Psoas muscle (tissue), 7 donors: ENCODE measurements at regions not wholly inside any gene's neighbourhood (a gene's known extent, or its start where the extent isn't known, plus 50 kb on each side); places are given as distances from the start of the nearest gene placed in this dataset.

Experiments
- ATAC-seq, 4 donors: fragments of 200-7000 bp; cut with Tn5 transposase; one replicate each; pipeline ENCODE4 v1.9.1; 2020; ENCODE audit warnings: moderate library complexity in 3 of 4, mild to moderate bottlenecking in 2 of 4
- DNase-seq, 2 donors: peaks; one replicate each; pipeline ENCODE4 v3.0.0-alpha.2; 2020
- H3K27ac ChIP-seq: fragments of 200-600 bp; one replicate; pipeline ENCODE4 v1.8.0; 2022
- H3K27me3 ChIP-seq, 3 donors: fragments of 200-600 bp in 1 of 3; one replicate each; pipeline versions ENCODE4 v1.6.1 to v1.8.0; 2013 to 2022; ENCODE audit warnings: low read length in 2 of 3, mild to moderate bottlenecking in 2 of 3, moderate library complexity in 1 of 3; ENCODE audit not compliant: insufficient read depth in 3 of 3
- H3K36me3 ChIP-seq, 2 donors: fragments of 200-600 bp in 1 of 2; one replicate each; pipeline versions ENCODE4 v1.6.1 to v1.8.0; 2013 to 2022; ENCODE audit warnings: low read depth in 1 of 2, mild to moderate bottlenecking in 1 of 2, moderate library complexity in 1 of 2; ENCODE audit not compliant: insufficient read depth in 1 of 2
- H3K4me1 ChIP-seq: fragments of 200-600 bp; one replicate; pipeline ENCODE4 v1.8.0; 2022
- H3K4me3 ChIP-seq: fragments of 200-600 bp; one replicate; pipeline ENCODE4 v1.8.0; 2022; ENCODE audit warnings: mild to moderate bottlenecking
- H3K9me3 ChIP-seq: fragments of 200-600 bp; one replicate; pipeline ENCODE4 v1.8.0; 2022
- CTCF ChIP-seq: fragments of 200-600 bp; IDR thresholded peaks from one replicate; pipeline ENCODE4 v1.8.0; 2022; ENCODE audit warnings: antibody characterized with exemption
- WGBS, 3 donors: extraction: QIAGEN DNeasy Blood & Tissue Kit; methylation state at CpG; one replicate each; pipeline versions ENCODE4 v1.1.6 to v1.1.7; 2013; 5-methylcytosine and 5-hydroxymethylcytosine counted together
- intact Hi-C, 2 donors: fragments of 100-400 bp; cut with DNase I; formaldehyde crosslinking; loops; one replicate each; pipeline versions ENCODE4 v1.11.0 to v1.14.2; 2022
- donor health status: healthy with polysubstance abuse.
- donor health status: DM: no; HTN: no; CAD: no; lungs with moderate emphysema.
- donor health status: Bipolar disorder and iron deficiency.
- donor health status: healthy.
- donor health status: DM: yes; HTN: yes; CAD: no.
- donor health status: DM: no; HTN: no; CAD: no.
- donor health status: DM: yes; HTN: yes; CAD: no.

- intact Hi-C loops = loop anchor here in 1 of 2 donors (10.0 kb wide), 1 partner anchor 58 kb away; no protein-coding TSS in a partner anchor
- Histone ChIP-seq H3K4me3 (no peak overlapping the region), H3K27me3 (peaks cover 0 to 36% (median under 1%) of the 10 kb centered on the region in 3 donors), H3K36me3 (no peaks in the 10 kb centered on the region), H3K27ac (no peak overlapping the region), H3K9me3 (no peaks in the 10 kb centered on the region), H3K4me1 (no peaks in the 10 kb centered on the region)
- 81 to 92% (median 89%) methylated on average over 6 of the region's 6 CpGs for WGBS, 3 donors
- DNase-seq = no peak
- no peak for ATAC-seq
- no peak for TF ChIP-seq CTCF
Observed at GRCh38 chr20:56932575-56933330, 303.6 kb downstream of the TFAP2C start.

GRCh38 chr20:56933331-56933698, 304.2 kb downstream of the TFAP2C start:
- intact Hi-C loops = loop anchor here in 1 of 2 donors (10.0 kb wide), 1 partner anchor 59 kb away; no protein-coding TSS in a partner anchor
- Histone ChIP-seq H3K36me3 (no peaks in the 10 kb centered on the region), H3K9me3 (no peaks in the 10 kb centered on the region), H3K27me3 (peaks cover 0 to 30% (median 0%) of the 10 kb centered on the region in 3 donors), H3K27ac (no peak overlapping the region), H3K4me1 (no peaks in the 10 kb centered on the region), H3K4me3 (no peak overlapping the region)
- ATAC-seq = no peak
- no peak for DNase-seq
- no peak for TF ChIP-seq CTCF
- WGBS, 3 donors = 61 to 70% (median 64%) methylated on average over 3 of the region's 3 CpGs

GRCh38 chr20:56934888-56935287, 305.8 kb downstream of the TFAP2C start:
- Histone ChIP-seq H3K36me3 (no peaks in the 10 kb centered on the region), H3K4me1 (no peaks in the 10 kb centered on the region), H3K27ac (no peak overlapping the region), H3K4me3 (no peak overlapping the region), H3K27me3 (peaks cover 0 to 21% (median 0%) of the 10 kb centered on the region in 3 donors), H3K9me3 (no peaks in the 10 kb centered on the region)
- TF ChIP-seq CTCF = no peak
- ATAC-seq = no peak
- 56 to 66% (median 63%) methylated on average over 6 of the region's 6 CpGs for WGBS, 3 donors
- intact Hi-C loops = loop anchor here in 1 of 2 donors (10.0 kb wide), 1 partner anchor 60 kb away; no protein-coding TSS in a partner anchor
- DNase-seq = no peak

- ATAC-seq (no peak), DNase-seq (no peak)
- H3K27me3 ChIP-seq = peaks cover 0 to 9% (median 4%) of the 10 kb centered on the region in 3 donors
- no peak for TF ChIP-seq CTCF
- intact Hi-C loops = no loop called here
- no peaks in the 10 kb centered on the region for H3K9me3 ChIP-seq
- H3K4me1 ChIP-seq = no peaks in the 10 kb centered on the region
- H3K36me3 ChIP-seq = no peaks in the 10 kb centered on the region
- H3K27ac ChIP-seq = no peak overlapping the region
- no peak overlapping the region for H3K4me3 ChIP-seq
Observed at GRCh38 chr20:56940466-56940865, 311.4 kb downstream of the TFAP2C start.
